HG03108 (cell line): ENCODE measurements at regions not wholly inside any gene's neighbourhood (a gene's known extent, or its start where the extent isn't known, plus 50 kb on each side); places are given as distances from the start of the nearest gene placed in this dataset.

ENCODE experiments used
- ATAC-seq: cut with Tn5 transposase; IDR thresholded peaks from one replicate; pipeline ENCODE4 v1.9.1; 2021; ENCODE audit warnings: moderate library complexity; ENCODE audit not compliant: unreplicated experiment

GRCh38 chr12:58131986-58132755 lies 190.8 kb downstream of the ATP23 start:
- no peak for ATAC-seq

- no peak for ATAC-seq
These were observed 197.1 kb downstream of the ATP23 start for GRCh38 chr12:58138424-58138823.

- no peak for ATAC-seq
These were observed 198.5 kb downstream of the ATP23 start for GRCh38 chr12:58139894-58140293.

- no peak for ATAC-seq
These were observed 199.0 kb downstream of the ATP23 start for GRCh38 chr12:58140395-58140794.

GRCh38 chr12:58142991-58143390 lies 201.6 kb downstream of the ATP23 start:
- ATAC-seq: no peak

- ATAC-seq: no peak
These were observed 202.2 kb downstream of the ATP23 start for GRCh38 chr12:58143498-58143995.

- no peak for ATAC-seq
These were observed 207.0 kb downstream of the ATP23 start for GRCh38 chr12:58148405-58148804.

GRCh38 chr12:58148976-58149375 lies 207.6 kb downstream of the ATP23 start:
- no peak for ATAC-seq

- no peak for ATAC-seq
These were observed 213.0 kb downstream of the ATP23 start for GRCh38 chr12:58154359-58154758.

GRCh38 chr12:58156697-58157096 lies 215.3 kb downstream of the ATP23 start:
- no peak for ATAC-seq

- ATAC-seq: no peak
These were observed 218.6 kb downstream of the ATP23 start for GRCh38 chr12:58159941-58160340.

GRCh38 chr12:58161773-58162172 lies 220.4 kb downstream of the ATP23 start:
- ATAC-seq: no peak

GRCh38 chr12:58163021-58163420 lies 221.7 kb downstream of the ATP23 start:
- ATAC-seq: no peak

- no peak for ATAC-seq
These were observed 225.3 kb downstream of the ATP23 start for GRCh38 chr12:58166643-58167042.

- ATAC-seq: no peak
These were observed 226.3 kb downstream of the ATP23 start for GRCh38 chr12:58167622-58168021.

GRCh38 chr12:58169826-58170225 lies 228.5 kb downstream of the ATP23 start:
- ATAC-seq: no peak

GRCh38 chr12:58171914-58172313 lies 230.5 kb downstream of the ATP23 start:
- no peak for ATAC-seq

- ATAC-seq: no peak
These were observed 231.2 kb downstream of the ATP23 start for GRCh38 chr12:58172433-58173073.

GRCh38 chr12:58174316-58174715 lies 232.9 kb downstream of the ATP23 start:
- ATAC-seq: no peak

GRCh38 chr12:58176296-58176869 lies 235.0 kb downstream of the ATP23 start:
- no peak for ATAC-seq

GRCh38 chr12:58177366-58177765 lies 236.0 kb downstream of the ATP23 start:
- no peak for ATAC-seq

GRCh38 chr12:58184212-58184611 lies 242.8 kb downstream of the ATP23 start:
- ATAC-seq: no peak
